GM10248 (cell line): ENCODE measurements at regions not wholly inside any gene's neighbourhood (a gene's known extent, or its start where the extent isn't known, plus 50 kb on each side); places are given as distances from the start of the nearest gene placed in this dataset.
"Not testable (repeated sequence)": the region's sequence is repeated elsewhere in the genome, so short reads cannot be mapped to it uniquely, and the experiment has no call there.

Experiments
- CTCF ChIA-PET: fragments of 300-600 bp; sonication (Branson Sonifier 250); formaldehyde crosslinking; extraction: SDS; loops from one replicate; lab custom pipeline; 2021; ENCODE audit warnings: antibody characterized with exemption; lab: Yijun Ruan, JAX
- POLR2A ChIA-PET: fragments of 350-650 bp; sonication (Branson Sonifier 250); formaldehyde crosslinking; extraction: SDS; loops from one replicate; lab custom pipeline; 2020; ENCODE audit warnings: antibody characterized with exemption; lab: Yijun Ruan, JAX
- DNase-seq: peaks from one replicate; pipeline ENCODE4 v3.0.0; 2012; ENCODE audit errors: extremely low spot score
- CTCF ChIP-seq: IDR thresholded peaks from 2 replicates; pipeline ENCODE4 v1.5.1; 2012; ENCODE audit warnings: mild to moderate bottlenecking, low read depth; ENCODE audit errors: extremely low read depth, missing control alignments, control extremely low read depth

GRCh38 chr10:65032867-65033769, 1511.9 kb downstream of the REEP3 start:
- TF ChIP-seq CTCF: no peak
- CTCF ChIA-PET: no interaction called here
- no peak for DNase-seq
- POLR2A ChIA-PET: no interaction called here

- no peak for DNase-seq
- POLR2A ChIA-PET: no interaction called here
- no peak for TF ChIP-seq CTCF
- CTCF ChIA-PET: no interaction called here
Measured at GRCh38 chr10:65033957-65034356, 1512.8 kb downstream of the REEP3 start.

- CTCF ChIA-PET: interaction anchor here (1.0 kb wide), 1 partner anchor 10 kb away, joined by 3 read pairs; no protein-coding TSS in a partner anchor
Measured at GRCh38 chr10:65040796-65041195, 1519.6 kb downstream of the REEP3 start.

GRCh38 chr10:65041307-65041706, 1520.1 kb downstream of the REEP3 start:
- ChIA-PET CTCF (no interaction called here), POLR2A (no interaction called here)
- no peak for TF ChIP-seq CTCF
- no peak for DNase-seq

More at GRCh38 chr10:65040796-65041195, 1519.6 kb downstream of the REEP3 start:
- TF ChIP-seq CTCF: no peak
- no peak for DNase-seq
- POLR2A ChIA-PET: no interaction called here

GRCh38 chr10:65042496-65042895, 1521.3 kb downstream of the REEP3 start:
- POLR2A ChIA-PET: no interaction called here
- no peak for TF ChIP-seq CTCF
- DNase-seq: no peak
- CTCF ChIA-PET: no interaction called here

- TF ChIP-seq CTCF: no peak
- ChIA-PET CTCF (no interaction called here), POLR2A (no interaction called here)
Measured at GRCh38 chr10:65046831-65047230, 1525.6 kb downstream of the REEP3 start.

GRCh38 chr10:65052111-65052510, 1530.9 kb downstream of the REEP3 start:
- CTCF ChIA-PET, POLR2A ChIA-PET, DNase-seq: not testable (repeated sequence)

More at GRCh38 chr10:65046831-65047230, 1525.6 kb downstream of the REEP3 start:
- no peak for DNase-seq

GRCh38 chr10:65053397-65053796, 1532.2 kb downstream of the REEP3 start:
- POLR2A ChIA-PET, DNase-seq, CTCF ChIA-PET: not testable (repeated sequence)

GRCh38 chr10:65053831-65054351, 1532.7 kb downstream of the REEP3 start:
- POLR2A ChIA-PET, DNase-seq, CTCF ChIA-PET: not testable (repeated sequence)

GRCh38 chr10:65054701-65055100, 1533.5 kb downstream of the REEP3 start:
- CTCF ChIA-PET, DNase-seq, POLR2A ChIA-PET: not testable (repeated sequence)
